Panc1 (cell line): ENCODE measurements at regions not wholly inside any gene's neighbourhood (a gene's known extent, or its start where the extent isn't known, plus 50 kb on each side); places are given as distances from the start of the nearest gene placed in this dataset.

Source experiments
- ATAC-seq: fragments of 200-7000 bp; cut with Tn5 transposase; 2 replicates; pipeline ENCODE4 v1.9.1; 2020; ENCODE audit warnings: mild to moderate bottlenecking, moderate library complexity
- BruUV-seq: library from RNA; stranded (reverse); fragments of 400-500 nt; replicated peaks from 2 replicates; lab custom pipeline; 2021; lab: Mats Ljungman, UMichigan
- CTCF ChIA-PET: fragments of 300-600 bp; sonication (Branson Sonifier 250); formaldehyde crosslinking; loops from one replicate; lab custom pipeline; 2022; ENCODE audit warnings: antibody characterized with exemption; lab: Charles Lee
- POLR2A ChIA-PET: fragments of 300-600 bp; sonication (Branson Sonifier 250); formaldehyde crosslinking; loops from one replicate; lab custom pipeline; 2022; ENCODE audit warnings: antibody characterized with exemption; lab: Charles Lee
- DNase-seq: peaks from one replicate; pipeline ENCODE4 v3.0.0-alpha.2; 2010; ENCODE audit warnings: low read depth, low spot score
- H3K27ac ChIP-seq: 2 replicates; pipeline ENCODE4 v1.5.1; 2011; ENCODE audit warnings: mild to moderate bottlenecking, low read length, inconsistent platforms
- H3K27me3 ChIP-seq: fragments of 200-500 bp; sonication (Bioruptor generic); 2 replicates; pipeline ENCODE4 v1.6.0; 2014; ENCODE audit warnings: low read length, inconsistent platforms; ENCODE audit not compliant: control insufficient read depth, insufficient read depth
- H3K36me3 ChIP-seq: fragments of 200-500 bp; sonication (Bioruptor generic); 2 replicates; pipeline ENCODE4 v1.5.1; 2014; ENCODE audit warnings: inconsistent platforms, mild to moderate bottlenecking, low read length, moderate library complexity; ENCODE audit not compliant: control insufficient read depth, insufficient read depth
- H3K4me1 ChIP-seq: 2 replicates; pipeline ENCODE4 v1.5.1; 2011; ENCODE audit warnings: inconsistent platforms, mild to moderate bottlenecking, low read length, moderate library complexity; ENCODE audit not compliant: control insufficient read depth, insufficient read depth
- H3K4me3 ChIP-seq, 2 experiments: 2 replicates each; pipeline ENCODE4 v1.5.1; 2011 to 2012; ENCODE audit warnings: low read depth in 2 of 2, low read length in 2 of 2, mild to moderate bottlenecking in 2 of 2, inconsistent platforms in 1 of 2, moderate library complexity in 1 of 2
- H3K9me3 ChIP-seq: fragments of 200-500 bp; sonication (Bioruptor generic); 2 replicates; pipeline ENCODE4 v1.5.1; 2014; ENCODE audit warnings: low read depth, mild to moderate bottlenecking, inconsistent platforms, low read length, moderate library complexity; ENCODE audit not compliant: control insufficient read depth, insufficient read depth
- POLR2AphosphoS5 ChIP-seq: IDR thresholded peaks from 2 replicates; pipeline ENCODE4 v1.6.1; 2012; ENCODE audit warnings: mild to moderate bottlenecking, low read depth, low read length, moderate library complexity
- REST ChIP-seq, 2 experiments: IDR thresholded peaks; 2 replicates each; pipeline ENCODE4 v1.6.1; 2011 to 2012; ENCODE audit warnings: low read depth in 2 of 2, control low read depth in 1 of 2, low read length in 1 of 2, mild to moderate bottlenecking in 1 of 2, moderate library complexity in 1 of 2; ENCODE audit not compliant: insufficient read depth in 1 of 2
- SIN3A ChIP-seq: IDR thresholded peaks from 2 replicates; pipeline ENCODE4 v1.6.1; 2012; ENCODE audit warnings: low read depth, mild to moderate bottlenecking, low read length, moderate library complexity, borderline replicate concordance; ENCODE audit not compliant: insufficient read depth
- TCF7L2 ChIP-seq: IDR thresholded peaks from 2 replicates; pipeline ENCODE4 v1.6.1; 2011; ENCODE audit warnings: mild to moderate bottlenecking, low read depth, low read length, inconsistent platforms
- in situ Hi-C: cut with HindIII; loops from 2 replicates; pipeline ENCODE4 v1.10.0; 2016; ENCODE audit warnings: low sequenced_read_pairs, low pct_unique_long_range_greater_than_20kb
- intact Hi-C: fragments of 100-400 bp; cut with micrococcal nuclease; formaldehyde crosslinking; loops from one replicate; pipeline ENCODE4 v1.10.0; 2022; ENCODE audit not compliant: unreplicated experiment
- TF ChIP-seq, protein P1 (sequence below): fragments of 450-650 bp; IDR thresholded peaks from 2 replicates; pipeline ENCODE4 v1.5.1; 2017; ENCODE audit warnings: mild to moderate bottlenecking

GRCh38 chr2:196356332-196356731 lies 185.0 kb upstream of the STK17B start:
- Histone ChIP-seq H3K9me3 (no peaks in the 10 kb centered on the region; the same call in 1 of the 2 replicates), H3K27ac (no peak overlapping the region), H3K4me1 (no peaks in the 10 kb centered on the region), H3K4me3 (no peak overlapping the region), H3K27me3 (no peaks in the 10 kb centered on the region), H3K36me3 (no peaks in the 10 kb centered on the region)
- in situ Hi-C loops (no loop called here), intact Hi-C loops (no loop called here)
- CTCF ChIA-PET: no interaction called here
- TF ChIP-seq TCF7L2: no peak
- no peak for TF ChIP-seq POLR2AphosphoS5
- TF ChIP-seq REST (IDR thresholded peaks at IDR 0.05; ENCODE audit: insufficient read depth in 1 of 2, low read depth in 2 of 2, low read length in 1 of 2): no peak
- TF ChIP-seq, protein P1, sequence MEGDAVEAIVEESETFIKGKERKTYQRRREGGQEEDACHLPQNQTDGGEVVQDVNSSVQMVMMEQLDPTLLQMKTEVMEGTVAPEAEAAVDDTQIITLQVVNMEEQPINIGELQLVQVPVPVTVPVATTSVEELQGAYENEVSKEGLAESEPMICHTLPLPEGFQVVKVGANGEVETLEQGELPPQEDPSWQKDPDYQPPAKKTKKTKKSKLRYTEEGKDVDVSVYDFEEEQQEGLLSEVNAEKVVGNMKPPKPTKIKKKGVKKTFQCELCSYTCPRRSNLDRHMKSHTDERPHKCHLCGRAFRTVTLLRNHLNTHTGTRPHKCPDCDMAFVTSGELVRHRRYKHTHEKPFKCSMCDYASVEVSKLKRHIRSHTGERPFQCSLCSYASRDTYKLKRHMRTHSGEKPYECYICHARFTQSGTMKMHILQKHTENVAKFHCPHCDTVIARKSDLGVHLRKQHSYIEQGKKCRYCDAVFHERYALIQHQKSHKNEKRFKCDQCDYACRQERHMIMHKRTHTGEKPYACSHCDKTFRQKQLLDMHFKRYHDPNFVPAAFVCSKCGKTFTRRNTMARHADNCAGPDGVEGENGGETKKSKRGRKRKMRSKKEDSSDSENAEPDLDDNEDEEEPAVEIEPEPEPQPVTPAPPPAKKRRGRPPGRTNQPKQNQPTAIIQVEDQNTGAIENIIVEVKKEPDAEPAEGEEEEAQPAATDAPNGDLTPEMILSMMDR: no peak
- TF ChIP-seq SIN3A: no peak
- ATAC-seq (no peak), DNase-seq (no peak)
- POLR2A ChIA-PET: interaction anchor here (0.6 kb wide), 1 partner anchor 512 kb away, joined by 3 read pairs; no protein-coding TSS in a partner anchor
- BruUV-seq: no TSS peak

DNA sequence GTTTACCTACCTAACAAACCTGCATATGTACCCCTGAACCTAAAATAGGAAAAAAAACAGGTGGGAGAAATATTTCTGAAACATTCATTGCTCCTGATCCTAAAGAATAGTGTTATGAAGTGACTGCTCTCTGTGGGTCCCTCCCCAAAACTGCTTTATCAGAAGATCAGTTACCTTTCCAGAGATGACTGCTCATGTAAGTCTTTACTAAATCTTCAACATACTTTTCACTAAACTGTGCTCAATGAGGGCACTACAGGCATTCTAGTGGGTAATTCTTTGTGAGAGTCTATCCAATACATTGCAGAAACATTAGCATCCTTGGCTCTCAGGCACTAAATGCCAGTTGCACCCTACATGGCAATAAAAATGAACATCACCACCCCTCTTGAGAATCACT lies 189.3 kb upstream of the STK17B start:
- no TSS peak for BruUV-seq
- H3K4me1 ChIP-seq: no peaks in the 10 kb centered on the region
- no peak for ATAC-seq
- no peaks in the 10 kb centered on the region for H3K36me3 ChIP-seq
- no peak for DNase-seq
- ChIA-PET POLR2A (interaction anchor here (0.6 kb wide), 1 partner anchor 14 kb away, joined by 3 read pairs; no protein-coding TSS in a partner anchor), CTCF (no interaction called here)
- intact Hi-C loops: no loop called here
- H3K4me3 ChIP-seq: no peak overlapping the region
- H3K27me3 ChIP-seq: no peaks in the 10 kb centered on the region
- in situ Hi-C loops: no loop called here
- no peak for TF ChIP-seq POLR2AphosphoS5
- TF ChIP-seq, protein P1: no peak
- no peak for TF ChIP-seq TCF7L2
- TF ChIP-seq SIN3A: no peak
- no peak for TF ChIP-seq REST (IDR thresholded peaks at IDR 0.05; ENCODE audit: insufficient read depth in 1 of 2, low read depth in 2 of 2, low read length in 1 of 2)
- no peak overlapping the region for H3K27ac ChIP-seq
- H3K9me3 ChIP-seq: no peaks in the 10 kb centered on the region
